HL-60 (cell line): ENCODE measurements at regions not wholly inside any gene's neighbourhood (a gene's known extent, or its start where the extent isn't known, plus 50 kb on each side); places are given as distances from the start of the nearest gene placed in this dataset.
"Not testable (repeated sequence)": the region's sequence is repeated elsewhere in the genome, so short reads cannot be mapped to it uniquely, and the experiment has no call there.

Experiments used
- CTCF ChIP-seq: IDR thresholded peaks from one replicate; pipeline ENCODE4 v1.5.1; 2011; ENCODE audit warnings: low read length, control low read depth, inconsistent platforms; ENCODE audit not compliant: insufficient read depth
- POLR2AphosphoS5 ChIP-seq: IDR thresholded peaks from 2 replicates; pipeline ENCODE4 v1.6.1; 2012; ENCODE audit warnings: low read depth
- REST ChIP-seq: IDR thresholded peaks from 2 replicates; pipeline ENCODE4 v1.6.1; 2012; ENCODE audit warnings: low read depth; ENCODE audit not compliant: insufficient replicate concordance
- SPI1 ChIP-seq: IDR thresholded peaks from 2 replicates; pipeline ENCODE4 v1.6.1; 2012; ENCODE audit warnings: low read depth, mild to moderate bottlenecking, borderline replicate concordance

DNA sequence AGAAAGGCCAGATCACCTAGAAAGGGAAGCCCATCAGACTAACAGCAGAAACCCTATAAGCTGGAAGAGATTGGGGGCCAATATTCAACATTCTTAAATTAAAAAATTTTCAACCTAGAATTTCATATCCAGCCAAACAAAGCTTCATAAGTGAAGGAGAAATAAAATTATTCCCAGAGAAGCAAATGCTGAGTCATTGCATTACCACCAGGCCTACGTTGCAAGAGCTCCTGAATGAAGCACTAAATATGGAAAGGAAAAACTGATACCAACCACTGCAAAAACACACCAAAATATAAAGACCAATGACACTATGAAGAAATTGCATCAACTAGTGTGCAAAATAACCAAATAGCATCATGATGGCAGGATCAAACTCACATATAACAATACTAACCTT, 453.4 kb upstream of the PITX2 start:
- TF ChIP-seq CTCF, REST, SPI1, POLR2AphosphoS5: not testable (repeated sequence)
